Neural progenitor cell (in vitro differentiated cells): ENCODE measurements at regions not wholly inside any gene's neighbourhood (a gene's known extent, or its start where the extent isn't known, plus 50 kb on each side); places are given as distances from the start of the nearest gene placed in this dataset.

Experiments used
- DNase-seq: peaks from one replicate; pipeline ENCODE4 v3.0.0-alpha.2; 2016; ENCODE audit warnings: low spot score
- H2AFZ ChIP-seq: fragments of 200-600 bp; sonication (generic); replicated peaks from 2 replicates; pipeline ENCODE4 v1.6.1; 2016; ENCODE audit warnings: antibody characterized with exemption
- H3F3A ChIP-seq: fragments of 200-600 bp; sonication (generic); 2 replicates; pipeline ENCODE4 v1.6.1; 2016; ENCODE audit warnings: antibody characterized with exemption, low read depth
- H3K27ac ChIP-seq: fragments of 200-600 bp; sonication (generic); 2 replicates; pipeline ENCODE4 v1.5.1; 2016; ENCODE audit warnings: mild to moderate bottlenecking
- H3K27me3 ChIP-seq: fragments of 200-600 bp; sonication (generic); 2 replicates; pipeline ENCODE4 v1.6.1; 2016; ENCODE audit warnings: mild to moderate bottlenecking, moderate library complexity
- H3K36me3 ChIP-seq: fragments of 200-600 bp; sonication (generic); 2 replicates; pipeline ENCODE4 v1.5.1; 2016
- H3K4me1 ChIP-seq: fragments of 200-600 bp; sonication (generic); 2 replicates; pipeline ENCODE4 v1.6.1; 2016; ENCODE audit warnings: mixed run types
- H3K4me2 ChIP-seq: fragments of 200-600 bp; sonication (generic); 2 replicates; pipeline ENCODE4 v1.6.1; 2016
- H3K4me3 ChIP-seq: fragments of 200-600 bp; sonication (generic); 2 replicates; pipeline ENCODE4 v1.5.1; 2016
- H3K79me2 ChIP-seq: fragments of 200-600 bp; sonication (generic); 2 replicates; pipeline ENCODE4 v1.6.1; 2016; ENCODE audit warnings: low read depth
- H3K9ac ChIP-seq: fragments of 200-600 bp; sonication (generic); 2 replicates; pipeline ENCODE4 v1.6.1; 2016
- H3K9me3 ChIP-seq: fragments of 200-600 bp; sonication (generic); 2 replicates; pipeline ENCODE4 v1.5.1; 2016; ENCODE audit warnings: low read depth
- H4K20me1 ChIP-seq: fragments of 200-600 bp; sonication (generic); 2 replicates; pipeline ENCODE4 v1.6.1; 2016; ENCODE audit warnings: low read depth
- H3K27ac Mint-ChIP-seq: 3 replicates; pipeline ENCODE4 v1.8.0; 2021; ENCODE audit warnings: mixed read lengths
- H3K27me3 Mint-ChIP-seq: 2 replicates; pipeline ENCODE4 v1.8.0; 2022; ENCODE audit warnings: low read depth, mild to moderate bottlenecking, inconsistent platforms, moderate library complexity, mixed read lengths; ENCODE audit not compliant: insufficient read depth
- H3K36me3 Mint-ChIP-seq: 3 replicates; pipeline ENCODE4 v1.8.0; 2021; ENCODE audit warnings: mixed read lengths
- H3K4me1 Mint-ChIP-seq: 3 replicates; pipeline ENCODE4 v1.8.0; 2021; ENCODE audit warnings: mixed read lengths
- H3K4me3 Mint-ChIP-seq: 3 replicates; pipeline ENCODE4 v1.8.0; 2021; ENCODE audit warnings: mild to moderate bottlenecking, moderate library complexity, mixed read lengths
- H3K9me3 Mint-ChIP-seq: 3 replicates; pipeline ENCODE4 v1.8.0; 2020; ENCODE audit warnings: mixed read lengths
- CTCF ChIP-seq: fragments of 200-600 bp; sonication (generic); IDR thresholded peaks from 2 replicates; pipeline ENCODE4 v1.5.1; 2017; ENCODE audit warnings: antibody characterized with exemption, mild to moderate bottlenecking
- EZH2 ChIP-seq: fragments of 200-600 bp; sonication (generic); IDR thresholded peaks from 2 replicates; pipeline ENCODE4 v1.6.1; 2017; ENCODE audit warnings: antibody characterized with exemption, mild to moderate bottlenecking, moderate library complexity
- EZH2phosphoT487 ChIP-seq: fragments of 200-600 bp; sonication (generic); IDR thresholded peaks from 2 replicates; pipeline ENCODE4 v1.6.1; 2017; ENCODE audit warnings: antibody characterized with exemption

- no peak for DNase-seq
- H2AFZ ChIP-seq, result peak overlapping the region; percentile 55
- H3K4me2 ChIP-seq, result no peak overlapping the region
- no peak overlapping the region for H3K27ac ChIP-seq
- H3K4me1 ChIP-seq, result no peaks in the 10 kb centered on the region
- no peaks in the 10 kb centered on the region for H3K36me3 ChIP-seq
- H3K79me2 ChIP-seq, result no peaks in the 10 kb centered on the region
- Mint-ChIP-seq H3K27me3 (no peaks in the 10 kb centered on the region), H3K36me3 (no peaks in the 10 kb centered on the region), H3K9me3 (no peaks in the 10 kb centered on the region), H3K4me3 (no peak overlapping the region), H3K27ac (no peak overlapping the region), H3K4me1 (peaks cover 3% of the 10 kb centered on the region)
- H3F3A ChIP-seq, result no peaks in the 10 kb centered on the region
- H3K4me3 ChIP-seq, result no peak overlapping the region
- H3K9ac ChIP-seq, result no peak overlapping the region
- TF ChIP-seq EZH2phosphoT487, result no peak
- no peak for TF ChIP-seq EZH2
- TF ChIP-seq CTCF, result no peak
- no peaks in the 10 kb centered on the region for H4K20me1 ChIP-seq
- H3K9me3 ChIP-seq, result no peaks in the 10 kb centered on the region
- no peaks in the 10 kb centered on the region for H3K27me3 ChIP-seq
Observed at GRCh38 chr15:46865155-46865554, 852.1 kb upstream of the SEMA6D start.

- Histone ChIP-seq H2AFZ (peak overlapping the region; percentile 58), H3K79me2 (no peaks in the 10 kb centered on the region), H3K9me3 (no peaks in the 10 kb centered on the region), H3K4me1 (peaks cover 15% of the 10 kb centered on the region), H3K4me3 (no peak overlapping the region), H3K36me3 (no peaks in the 10 kb centered on the region), H4K20me1 (no peaks in the 10 kb centered on the region), H3F3A (no peaks in the 10 kb centered on the region), H3K27me3 (no peaks in the 10 kb centered on the region), H3K9ac (no peak overlapping the region), H3K27ac (no peak overlapping the region), H3K4me2 (peak overlapping the region; percentile 14)
- H3K4me3 Mint-ChIP-seq, result no peak overlapping the region
- no peak for DNase-seq
- H3K27me3 Mint-ChIP-seq, result no peaks in the 10 kb centered on the region
- no peak for TF ChIP-seq CTCF
- no peak for TF ChIP-seq EZH2phosphoT487
- no peak for TF ChIP-seq EZH2
- peaks cover 14% of the 10 kb centered on the region for H3K4me1 Mint-ChIP-seq
- no peaks in the 10 kb centered on the region for H3K9me3 Mint-ChIP-seq
- H3K36me3 Mint-ChIP-seq, result no peaks in the 10 kb centered on the region
- peak overlapping the region; percentile 13 for H3K27ac Mint-ChIP-seq
Observed at GRCh38 chr15:46872286-46872980, 844.9 kb upstream of the SEMA6D start.

GRCh38 chr15:46872981-46873330 is 844.3 kb upstream of the SEMA6D start:
- no peaks in the 10 kb centered on the region for H3K36me3 Mint-ChIP-seq
- peak overlapping the region; percentile 13 for H3K27ac Mint-ChIP-seq
- Histone ChIP-seq H3K9ac (no peak overlapping the region), H3F3A (no peaks in the 10 kb centered on the region), H3K4me2 (no peak overlapping the region), H3K36me3 (no peaks in the 10 kb centered on the region), H4K20me1 (no peaks in the 10 kb centered on the region), H3K79me2 (no peaks in the 10 kb centered on the region), H3K4me3 (no peak overlapping the region), H2AFZ (peak overlapping the region; percentile 58), H3K9me3 (no peaks in the 10 kb centered on the region), H3K27ac (no peak overlapping the region), H3K27me3 (no peaks in the 10 kb centered on the region), H3K4me1 (peaks cover 15% of the 10 kb centered on the region)
- no peaks in the 10 kb centered on the region for H3K9me3 Mint-ChIP-seq
- no peak overlapping the region for H3K4me3 Mint-ChIP-seq
- no peak for DNase-seq
- H3K27me3 Mint-ChIP-seq, result no peaks in the 10 kb centered on the region
- TF ChIP-seq EZH2phosphoT487 (no peak), CTCF (no peak), EZH2 (no peak)
- peaks cover 14% of the 10 kb centered on the region for H3K4me1 Mint-ChIP-seq
